Loucy (cell line): ENCODE measurements at regions not wholly inside any gene's neighbourhood (a gene's known extent, or its start where the extent isn't known, plus 50 kb on each side); places are given as distances from the start of the nearest gene placed in this dataset.

Experiments
- H2AFZ ChIP-seq: fragments of 200-600 bp; sonication (generic); 2 replicates; pipeline ENCODE4 v1.6.0; 2016; ENCODE audit warnings: antibody characterized with exemption, mild to moderate bottlenecking, low read length, moderate library complexity
- H3F3A ChIP-seq: fragments of 200-600 bp; 2 replicates; pipeline ENCODE4 v1.6.0; 2016; ENCODE audit warnings: antibody characterized with exemption, low read depth, mild to moderate bottlenecking
- H3K27me3 ChIP-seq: fragments of 200-600 bp; sonication (generic); 2 replicates; pipeline ENCODE4 v1.6.1; 2014; ENCODE audit warnings: low read length, mild to moderate bottlenecking; ENCODE audit not compliant: insufficient read depth, poor library complexity, severe bottlenecking
- H3K36me3 ChIP-seq: fragments of 200-600 bp; sonication (generic); 2 replicates; pipeline ENCODE4 v1.6.1; 2016; ENCODE audit warnings: low read length; ENCODE audit not compliant: insufficient read depth
- H3K4me1 ChIP-seq: fragments of 200-600 bp; sonication (generic); 2 replicates; pipeline ENCODE4 v1.5.1; 2014; ENCODE audit warnings: low read length, mild to moderate bottlenecking; ENCODE audit not compliant: insufficient read depth, poor library complexity, severe bottlenecking
- H3K4me2 ChIP-seq: fragments of 200-600 bp; sonication (generic); 2 replicates; pipeline ENCODE4 v1.6.0; 2014; ENCODE audit warnings: antibody characterized with exemption, low read length, low read depth, mild to moderate bottlenecking; ENCODE audit not compliant: poor library complexity, severe bottlenecking
- H3K4me3 ChIP-seq: fragments of 200-600 bp; sonication (generic); 2 replicates; pipeline ENCODE4 v1.5.1; 2014; ENCODE audit warnings: low read length, mild to moderate bottlenecking, mixed read lengths; ENCODE audit not compliant: poor library complexity, severe bottlenecking
- H3K79me2 ChIP-seq: fragments of 200-600 bp; sonication (generic); 2 replicates; pipeline ENCODE4 v1.6.1; 2014; ENCODE audit warnings: low read length; ENCODE audit not compliant: insufficient read depth
- H3K9ac ChIP-seq: fragments of 200-600 bp; sonication (generic); 2 replicates; pipeline ENCODE4 v1.6.0; 2014; ENCODE audit warnings: mild to moderate bottlenecking, low read depth, low read length, moderate library complexity; ENCODE audit not compliant: poor library complexity, severe bottlenecking
- H3K9me2 ChIP-seq: fragments of 200-600 bp; sonication (generic); replicated peaks from 2 replicates; pipeline ENCODE4 v1.6.1; 2016; ENCODE audit warnings: low read depth, low read length, mixed read lengths
- H3K9me3 ChIP-seq: fragments of 200-600 bp; sonication (generic); 2 replicates; pipeline ENCODE4 v1.6.1; 2014; ENCODE audit warnings: mild to moderate bottlenecking, antibody characterized with exemption, low read length, low read depth; ENCODE audit not compliant: insufficient read depth
- H4K20me1 ChIP-seq: fragments of 200-600 bp; sonication (generic); 2 replicates; pipeline ENCODE4 v1.6.0; 2014; ENCODE audit warnings: antibody characterized with exemption, low read length, mild to moderate bottlenecking; ENCODE audit not compliant: insufficient read depth, poor library complexity, severe bottlenecking
- EZH2phosphoT487 ChIP-seq: fragments of 200-600 bp; IDR thresholded peaks from 2 replicates; pipeline ENCODE4 v1.6.1; 2018; ENCODE audit warnings: antibody characterized with exemption, mild to moderate bottlenecking, moderate library complexity, borderline replicate concordance
- TF ChIP-seq, protein P1 (sequence below): fragments of 200-600 bp; sonication (generic); conservative IDR thresholded peaks from 2 replicates; pipeline ENCODE4 v1.5.1; 2014; ENCODE audit warnings: mild to moderate bottlenecking, antibody characterized with exemption, low read length

DNA sequence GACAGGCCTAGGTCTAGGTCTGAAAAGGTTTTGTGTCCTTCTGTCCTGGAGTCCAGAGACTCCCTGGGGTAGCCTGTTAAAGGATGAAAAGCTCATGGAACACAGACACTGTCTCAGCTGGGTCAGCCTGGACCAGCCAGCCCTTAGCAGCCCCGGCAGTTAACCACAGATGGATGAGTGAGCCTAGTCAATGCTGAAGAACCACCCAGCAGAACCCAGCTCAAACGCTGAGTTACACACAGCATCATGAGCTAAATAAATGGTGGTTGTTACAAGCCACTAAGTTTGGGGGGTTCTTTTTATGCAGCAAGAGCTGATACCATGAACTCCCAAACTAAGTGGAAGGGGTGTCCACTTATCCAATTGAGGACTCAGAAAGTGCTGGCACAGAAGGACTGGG, 472.8 kb upstream of the PROK2 start:
- Histone ChIP-seq H2AFZ (no peak overlapping the region), H3K4me2 (no peak overlapping the region), H3K9ac (no peak overlapping the region), H3K9me3 (no peaks in the 10 kb centered on the region), H3K36me3 (no peaks in the 10 kb centered on the region), H3K4me3 (no peak overlapping the region), H3K27me3 (no peaks in the 10 kb centered on the region), H4K20me1 (no peaks in the 10 kb centered on the region), H3F3A (no peaks in the 10 kb centered on the region), H3K9me2 (no peaks in the 10 kb centered on the region), H3K4me1 (peaks cover 22% of the 10 kb centered on the region), H3K79me2 (no peaks in the 10 kb centered on the region)
- TF ChIP-seq, protein P1, sequence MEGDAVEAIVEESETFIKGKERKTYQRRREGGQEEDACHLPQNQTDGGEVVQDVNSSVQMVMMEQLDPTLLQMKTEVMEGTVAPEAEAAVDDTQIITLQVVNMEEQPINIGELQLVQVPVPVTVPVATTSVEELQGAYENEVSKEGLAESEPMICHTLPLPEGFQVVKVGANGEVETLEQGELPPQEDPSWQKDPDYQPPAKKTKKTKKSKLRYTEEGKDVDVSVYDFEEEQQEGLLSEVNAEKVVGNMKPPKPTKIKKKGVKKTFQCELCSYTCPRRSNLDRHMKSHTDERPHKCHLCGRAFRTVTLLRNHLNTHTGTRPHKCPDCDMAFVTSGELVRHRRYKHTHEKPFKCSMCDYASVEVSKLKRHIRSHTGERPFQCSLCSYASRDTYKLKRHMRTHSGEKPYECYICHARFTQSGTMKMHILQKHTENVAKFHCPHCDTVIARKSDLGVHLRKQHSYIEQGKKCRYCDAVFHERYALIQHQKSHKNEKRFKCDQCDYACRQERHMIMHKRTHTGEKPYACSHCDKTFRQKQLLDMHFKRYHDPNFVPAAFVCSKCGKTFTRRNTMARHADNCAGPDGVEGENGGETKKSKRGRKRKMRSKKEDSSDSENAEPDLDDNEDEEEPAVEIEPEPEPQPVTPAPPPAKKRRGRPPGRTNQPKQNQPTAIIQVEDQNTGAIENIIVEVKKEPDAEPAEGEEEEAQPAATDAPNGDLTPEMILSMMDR, result no peak
- no peak for TF ChIP-seq EZH2phosphoT487

DNA sequence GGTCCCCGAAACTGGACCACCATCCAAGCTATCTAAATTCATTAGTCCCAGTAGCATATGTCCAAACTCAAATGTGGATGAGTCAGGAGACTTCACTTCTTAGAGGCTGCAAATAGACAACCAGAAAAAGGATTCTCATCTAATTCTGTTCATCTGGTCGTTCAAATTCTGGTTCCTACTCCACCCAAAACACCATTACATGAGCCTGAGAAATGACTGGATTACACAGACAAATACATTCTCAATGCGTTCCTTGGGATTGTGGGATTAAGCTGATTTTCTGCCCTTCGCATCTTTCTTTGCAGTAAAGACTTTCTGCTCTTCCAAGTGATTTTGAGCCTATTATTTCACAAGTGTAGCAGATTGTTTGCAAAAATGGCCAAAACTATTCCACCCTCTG, 472.3 kb upstream of the PROK2 start:
- no peak overlapping the region for H3K4me2 ChIP-seq
- H2AFZ ChIP-seq, result no peak overlapping the region
- H3K4me3 ChIP-seq, result no peak overlapping the region
- H3K9me2 ChIP-seq, result no peaks in the 10 kb centered on the region
- H3K27me3 ChIP-seq, result no peaks in the 10 kb centered on the region
- peaks cover 22% of the 10 kb centered on the region for H3K4me1 ChIP-seq
- no peaks in the 10 kb centered on the region for H3F3A ChIP-seq
- TF ChIP-seq, protein P1, result no peak
- TF ChIP-seq EZH2phosphoT487, result no peak
- H4K20me1 ChIP-seq, result no peaks in the 10 kb centered on the region
- H3K36me3 ChIP-seq, result no peaks in the 10 kb centered on the region
- no peaks in the 10 kb centered on the region for H3K79me2 ChIP-seq
- no peaks in the 10 kb centered on the region for H3K9me3 ChIP-seq
- no peak overlapping the region for H3K9ac ChIP-seq

DNA sequence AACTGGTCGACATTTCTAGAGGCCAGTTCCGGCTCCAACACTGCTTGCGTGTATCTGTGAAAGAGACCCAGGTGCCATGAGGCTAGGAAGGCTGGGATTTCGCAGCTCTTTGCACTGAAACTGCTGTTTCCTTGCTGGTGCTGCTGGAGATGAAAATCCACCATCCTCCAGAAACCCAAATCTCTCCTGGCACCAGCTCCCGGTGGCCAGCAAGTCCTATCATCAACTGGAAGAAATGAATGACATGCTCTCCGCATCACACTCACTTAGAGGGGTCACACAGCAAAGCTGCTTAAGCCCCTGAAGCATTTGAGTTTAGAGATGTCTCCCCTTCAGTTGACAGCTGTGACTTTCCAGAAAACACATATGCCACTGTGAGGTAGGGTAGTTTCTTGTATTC, 471.8 kb upstream of the PROK2 start:
- H3K4me1 ChIP-seq, result peaks cover 22% of the 10 kb centered on the region
- no peak overlapping the region for H3K4me3 ChIP-seq
- H3K9me3 ChIP-seq, result no peaks in the 10 kb centered on the region
- H3K9ac ChIP-seq, result no peak overlapping the region
- H3K36me3 ChIP-seq, result no peaks in the 10 kb centered on the region
- no peaks in the 10 kb centered on the region for H3F3A ChIP-seq
- no peaks in the 10 kb centered on the region for H3K9me2 ChIP-seq
- H3K79me2 ChIP-seq, result no peaks in the 10 kb centered on the region
- TF ChIP-seq, protein P1, result no peak
- TF ChIP-seq EZH2phosphoT487, result no peak
- H2AFZ ChIP-seq, result no peak overlapping the region
- H3K27me3 ChIP-seq, result no peaks in the 10 kb centered on the region
- H3K4me2 ChIP-seq, result no peak overlapping the region
- H4K20me1 ChIP-seq, result no peaks in the 10 kb centered on the region
